GM10248 (cell line): ENCODE measurements at regions not wholly inside any gene's neighbourhood (a gene's known extent, or its start where the extent isn't known, plus 50 kb on each side); places are given as distances from the start of the nearest gene placed in this dataset.

ENCODE experiments used
- CTCF ChIA-PET: fragments of 300-600 bp; sonication (Branson Sonifier 250); formaldehyde crosslinking; extraction: SDS; loops from one replicate; lab custom pipeline; 2021; ENCODE audit warnings: antibody characterized with exemption; lab: Yijun Ruan, JAX
- POLR2A ChIA-PET: fragments of 350-650 bp; sonication (Branson Sonifier 250); formaldehyde crosslinking; extraction: SDS; loops from one replicate; lab custom pipeline; 2020; ENCODE audit warnings: antibody characterized with exemption; lab: Yijun Ruan, JAX
- DNase-seq: peaks from one replicate; pipeline ENCODE4 v3.0.0; 2012; ENCODE audit errors: extremely low spot score
- CTCF ChIP-seq: IDR thresholded peaks from 2 replicates; pipeline ENCODE4 v1.5.1; 2012; ENCODE audit warnings: mild to moderate bottlenecking, low read depth; ENCODE audit errors: extremely low read depth, missing control alignments, control extremely low read depth

- no peak for DNase-seq
- POLR2A ChIA-PET = no interaction called here
Measured at GRCh38 chr20:11188843-11189603, 515.2 kb upstream of the JAG1 start.

GRCh38 chr20:11190741-11191140, 516.9 kb upstream of the JAG1 start:
- POLR2A ChIA-PET = no interaction called here
- no peak for TF ChIP-seq CTCF
- CTCF ChIA-PET = interaction anchor here (1.0 to 3.7 kb wide), 2 partner anchors 12 to 17 kb away, joined by 3 to 13 read pairs; no protein-coding TSS in a partner anchor
- no peak for DNase-seq

More at GRCh38 chr20:11188843-11189603, 515.2 kb upstream of the JAG1 start:
- no peak for TF ChIP-seq CTCF
- CTCF ChIA-PET = interaction anchor here (1.4 to 3.7 kb wide), 3 partner anchors 10 to 22 kb away, joined by 3 to 13 read pairs (median 4); no protein-coding TSS in a partner anchor

GRCh38 chr20:11192106-11192505, 518.3 kb upstream of the JAG1 start:
- ChIA-PET CTCF (no interaction called here), POLR2A (no interaction called here)
- DNase-seq = no peak
- no peak for TF ChIP-seq CTCF

GRCh38 chr20:11193241-11193640, 519.4 kb upstream of the JAG1 start:
- no peak for TF ChIP-seq CTCF
- no peak for DNase-seq
- POLR2A ChIA-PET = no interaction called here
- CTCF ChIA-PET = interaction anchor here (4.6 kb wide), 1 partner anchor 12 kb away, joined by 22 read pairs; no protein-coding TSS in a partner anchor

- CTCF ChIA-PET = interaction anchor here (1.1 to 4.6 kb wide), 2 partner anchors 10 to 150 kb away, joined by 3 to 22 read pairs; no protein-coding TSS in a partner anchor
- POLR2A ChIA-PET = no interaction called here
- DNase-seq = no peak
Measured at GRCh38 chr20:11195169-11195568, 521.4 kb upstream of the JAG1 start.

More at GRCh38 chr20:11195169-11195568, 521.4 kb upstream of the JAG1 start:
- no peak for TF ChIP-seq CTCF
